ENCODE measurements at regions not wholly inside any gene's neighbourhood (a gene's known extent, or its start where the extent isn't known, plus 50 kb on each side); places are given as distances from the start of the nearest gene placed in this dataset.
"Not testable (repeated sequence)": the region's sequence is repeated elsewhere in the genome, so short reads cannot be mapped to it uniquely, and the experiment has no call there.

GRCh38 chr15:70383856-70384255 lies 286.1 kb upstream of the TLE3 start:
- no peak for DNase-seq

DNA sequence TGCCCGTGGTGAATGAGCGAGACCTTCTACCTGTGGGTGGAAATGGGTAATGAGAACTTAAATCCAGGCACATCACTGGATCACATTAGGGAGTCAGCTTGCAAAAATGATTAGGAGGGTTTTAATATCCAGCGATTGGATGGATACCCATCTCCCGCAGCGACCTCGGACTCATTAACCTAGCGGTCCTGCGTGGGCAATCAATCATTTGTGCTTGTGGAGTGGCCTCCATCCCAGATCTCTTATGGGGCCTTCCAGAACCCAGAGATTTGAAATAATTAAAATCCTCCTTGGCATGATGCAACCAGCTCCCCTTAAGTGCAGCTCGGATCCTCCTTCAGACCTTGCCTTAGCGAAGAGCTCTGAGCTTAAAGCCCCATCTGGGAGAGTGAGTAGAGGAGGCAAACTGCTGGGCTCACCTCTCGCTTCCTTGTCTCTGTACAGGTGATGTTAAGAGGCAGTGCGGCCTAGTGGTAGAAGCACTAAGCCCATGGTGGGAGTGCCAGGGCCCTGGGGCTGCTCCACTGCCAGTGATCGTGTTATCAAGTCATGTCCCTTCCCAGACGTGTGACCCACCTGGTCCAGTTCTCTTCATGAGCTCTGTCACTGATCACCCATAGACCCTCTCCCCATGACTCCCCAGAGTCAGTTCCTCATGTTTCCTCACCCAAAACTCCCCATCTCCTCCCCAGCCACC lies 285.2 kb upstream of the TLE3 start:
- DNase-seq = no peak

DNA sequence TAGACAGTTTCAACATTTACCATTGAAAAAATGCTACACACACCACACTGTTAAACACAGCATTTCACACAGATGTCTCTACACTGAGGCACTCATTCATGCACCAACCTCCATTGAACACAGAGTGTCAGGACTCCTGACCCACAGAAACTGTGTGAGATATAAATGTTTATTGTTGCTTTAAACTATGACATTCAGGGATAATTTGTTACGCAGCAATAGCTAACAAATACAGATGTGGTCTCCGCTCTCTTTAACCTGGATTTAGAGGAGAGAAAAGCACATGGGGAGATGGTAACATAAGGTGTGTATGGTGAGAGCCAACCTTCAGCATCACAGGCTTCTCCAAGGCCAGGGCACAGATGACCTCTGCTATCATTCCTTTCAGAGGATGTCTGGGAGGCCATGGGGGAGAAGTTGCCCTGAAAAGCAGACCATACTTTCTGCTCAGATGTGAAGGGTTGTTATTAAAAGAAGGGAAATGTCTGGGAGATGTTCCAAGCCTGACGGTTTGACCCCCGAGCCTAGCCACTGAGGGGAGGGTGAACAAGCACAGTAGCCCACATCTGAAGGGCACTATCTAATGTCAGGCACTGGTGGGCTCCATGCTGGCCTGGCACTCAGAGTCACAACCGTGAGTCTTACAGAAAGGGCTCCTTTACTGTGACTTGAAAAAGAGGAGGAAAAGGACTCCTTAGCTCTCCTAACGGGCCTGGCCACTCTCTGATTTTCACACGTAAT lies 284.5 kb upstream of the TLE3 start:
- DNase-seq = no peak

DNA sequence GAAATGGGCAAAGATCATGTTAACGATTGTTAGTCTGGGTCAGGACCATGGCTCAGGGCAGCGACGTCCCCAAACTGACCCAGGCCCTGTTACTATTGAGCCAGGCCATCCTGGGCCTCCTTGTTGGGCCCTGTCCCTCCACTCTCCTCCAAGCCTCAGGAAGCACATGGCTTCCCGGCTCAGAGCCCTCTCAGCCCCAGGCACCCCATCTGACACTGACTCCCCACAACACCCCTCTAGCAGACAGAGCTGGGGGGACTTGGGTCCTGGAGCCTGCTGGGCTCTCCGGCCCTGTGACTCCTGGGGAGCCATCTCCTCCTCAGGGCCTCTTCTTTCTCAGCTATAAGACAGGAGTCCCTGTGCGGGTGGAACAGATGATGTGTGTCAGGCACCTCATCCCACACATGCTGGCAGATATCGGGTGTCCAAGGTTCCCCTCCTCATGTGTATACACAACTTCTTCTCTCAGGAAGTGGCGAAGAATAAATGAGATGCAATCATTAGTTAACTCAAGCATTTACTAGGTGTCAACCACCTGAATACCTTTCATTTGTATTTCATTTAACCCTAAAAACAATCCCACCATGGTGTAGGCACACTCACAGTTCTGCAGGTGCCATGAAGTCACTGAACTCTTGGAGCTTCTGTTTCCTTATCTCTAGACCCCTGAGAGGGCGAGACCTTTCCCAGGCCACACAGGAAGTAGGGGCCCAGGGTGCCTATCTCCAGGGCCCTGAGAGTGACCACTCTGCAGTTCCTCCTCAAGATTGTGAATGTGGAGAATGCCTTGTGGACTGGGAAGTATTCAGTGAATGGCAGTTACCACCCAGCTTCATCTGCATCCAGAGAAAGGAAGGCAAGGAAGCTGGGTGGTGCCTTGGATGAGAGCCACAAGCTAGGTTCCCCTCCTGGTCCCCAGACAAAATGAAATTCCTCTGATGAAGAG lies 282.5 kb upstream of the TLE3 start:
- DNase-seq = no peak

DNA sequence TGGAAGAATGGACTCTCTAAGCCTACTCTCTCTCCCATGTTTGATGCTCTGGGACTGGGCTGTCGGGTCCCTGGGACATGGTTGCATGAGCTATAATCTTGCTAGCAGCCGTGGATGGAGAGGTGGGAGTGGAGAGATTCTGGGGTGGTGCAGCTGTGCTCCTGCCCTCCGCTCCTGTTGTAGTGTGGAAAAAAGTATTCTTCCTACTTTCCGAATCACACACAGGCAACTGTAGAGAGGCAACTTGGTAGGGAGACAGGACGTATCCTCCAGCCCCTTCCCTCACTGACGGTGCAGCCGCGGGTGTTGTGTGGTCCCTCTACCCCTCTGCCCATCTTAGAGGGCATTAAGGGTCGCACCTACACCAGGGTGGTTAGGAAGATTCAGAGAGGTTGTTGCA lies 281.4 kb upstream of the TLE3 start:
- DNase-seq = no peak

DNA sequence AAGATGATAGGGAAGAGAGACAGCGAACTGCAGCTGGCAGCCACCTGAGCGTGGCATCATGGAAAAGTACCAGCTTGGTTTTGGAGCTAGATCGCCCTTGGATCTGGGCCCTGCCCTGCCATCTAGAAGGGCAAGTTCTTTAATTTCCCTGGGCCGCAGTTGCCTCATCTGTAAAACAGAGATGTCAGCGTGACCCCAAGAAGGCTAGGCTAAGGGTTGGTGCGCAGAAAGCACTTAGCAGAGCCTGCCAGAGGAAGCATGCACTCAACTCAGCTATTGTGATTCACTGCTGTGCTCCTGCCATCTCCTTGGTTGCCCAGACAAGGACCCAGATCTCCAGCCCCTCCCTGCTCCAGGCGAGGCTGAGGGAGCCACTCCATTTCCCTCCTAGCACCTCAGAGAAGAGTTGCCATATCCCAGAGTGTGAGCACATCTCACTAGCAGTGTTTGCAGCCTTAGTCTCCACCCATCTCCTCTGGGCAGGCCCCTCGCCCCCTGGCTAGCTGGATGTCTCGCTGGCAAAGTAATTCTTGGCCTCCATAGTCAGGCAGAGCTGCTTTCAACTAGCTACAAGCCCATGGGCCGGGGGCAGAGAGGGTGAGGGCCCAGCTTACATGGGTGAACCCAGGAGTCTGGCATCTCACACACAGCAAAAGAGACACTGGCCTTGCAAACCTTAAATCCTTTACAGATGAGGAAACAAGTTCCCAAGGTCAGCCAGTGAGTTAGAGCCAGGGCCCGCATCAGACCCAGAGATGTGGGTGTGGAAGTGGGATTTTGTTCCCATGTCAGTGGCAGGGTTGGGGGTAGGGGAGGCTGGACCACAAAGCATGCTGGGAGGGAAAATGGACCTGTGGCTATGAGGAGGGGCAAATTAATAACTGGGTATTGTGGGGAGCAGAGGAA lies 280.7 kb upstream of the TLE3 start:
- peak in 1 of 3 experiments; percentile 33 for DNase-seq

GRCh38 chr15:70376929-70377691 lies 279.4 kb upstream of the TLE3 start:
- peak; percentile 14 to 81 (median 72) for DNase-seq

- DNase-seq = peak; percentile 63 to 81 (median 66)
Measured at GRCh38 chr15:70376031-70376928, 278.6 kb upstream of the TLE3 start.

- DNase-seq = no peak
Measured at GRCh38 chr15:70375586-70375985, 277.9 kb upstream of the TLE3 start.

- peak in 2 of 3 experiments; percentile 92 to 97 for DNase-seq
Measured at GRCh38 chr15:70375006-70375431, 277.3 kb upstream of the TLE3 start.

DNA sequence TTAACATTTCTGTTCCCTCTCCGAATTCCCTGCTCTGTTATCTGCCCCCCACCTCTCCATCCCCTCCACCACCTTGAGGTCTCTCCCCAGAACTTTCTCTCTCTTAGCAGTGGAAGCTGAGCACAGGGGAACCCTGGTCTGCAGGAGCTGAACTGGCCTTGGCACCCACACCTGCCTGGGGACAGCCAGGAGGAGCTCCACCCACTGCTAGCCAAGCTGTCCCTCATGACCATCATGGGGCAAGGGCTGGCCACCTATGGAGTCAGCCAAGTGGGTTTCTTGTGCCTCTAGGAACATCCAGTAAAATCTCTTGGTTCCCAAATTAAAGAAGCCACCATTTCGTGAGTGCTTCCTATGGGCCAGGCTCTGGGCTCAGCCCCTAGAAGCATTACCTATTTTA lies 276.4 kb upstream of the TLE3 start:
- DNase-seq = no peak

DNA sequence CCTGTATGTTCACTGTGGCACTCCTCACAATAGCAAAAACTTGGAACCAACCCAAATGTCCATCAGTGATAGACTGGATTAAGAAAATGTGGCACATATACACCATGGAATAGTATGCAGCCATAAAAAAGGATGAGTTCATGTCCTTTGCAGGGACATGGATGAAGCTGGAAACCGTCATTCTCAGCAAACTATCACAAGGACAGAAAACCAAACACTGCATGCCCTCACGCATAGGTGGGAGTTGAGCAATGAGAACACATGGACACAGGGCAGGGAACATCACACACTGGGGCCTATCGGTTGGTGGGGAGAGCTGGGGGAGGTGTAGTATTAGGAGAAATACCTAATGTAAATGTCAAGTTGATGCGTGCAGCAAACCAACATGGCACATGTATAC lies 275.7 kb upstream of the TLE3 start:
- DNase-seq = not testable (repeated sequence)

GRCh38 chr15:70367913-70368705 lies 270.4 kb upstream of the TLE3 start:
- DNase-seq = not testable (repeated sequence)

GRCh38 chr15:70364023-70364422 lies 266.3 kb upstream of the TLE3 start:
- not testable (repeated sequence) for DNase-seq

- peak in 2 of 3 experiments; percentile 21 to 37 for DNase-seq
Measured at GRCh38 chr15:70362886-70363285, 265.2 kb upstream of the TLE3 start.

DNA sequence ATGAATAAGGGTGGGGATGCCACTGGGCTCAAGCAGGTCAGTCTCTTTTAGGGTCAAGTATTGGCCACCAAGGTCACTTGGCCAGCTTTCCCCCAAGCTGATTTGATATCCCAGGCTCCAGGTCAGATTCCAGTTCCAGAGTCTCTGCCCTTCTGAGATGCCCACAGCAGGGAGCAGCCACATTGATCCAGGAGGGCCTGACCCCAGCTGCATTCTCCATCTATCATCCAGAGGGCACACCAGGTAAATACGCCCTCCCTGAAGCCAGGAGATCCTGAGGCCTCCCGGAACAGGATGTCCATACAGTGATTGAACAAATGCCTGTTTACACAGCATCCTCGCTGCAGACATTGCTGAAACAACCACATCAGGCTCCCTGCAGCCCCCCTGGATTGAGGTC lies 264.6 kb upstream of the TLE3 start:
- DNase-seq = peak in 2 of 3 experiments; percentile 48 to 71

- DNase-seq = no peak
Measured at GRCh38 chr15:70361891-70362290, 264.2 kb upstream of the TLE3 start.

DNA sequence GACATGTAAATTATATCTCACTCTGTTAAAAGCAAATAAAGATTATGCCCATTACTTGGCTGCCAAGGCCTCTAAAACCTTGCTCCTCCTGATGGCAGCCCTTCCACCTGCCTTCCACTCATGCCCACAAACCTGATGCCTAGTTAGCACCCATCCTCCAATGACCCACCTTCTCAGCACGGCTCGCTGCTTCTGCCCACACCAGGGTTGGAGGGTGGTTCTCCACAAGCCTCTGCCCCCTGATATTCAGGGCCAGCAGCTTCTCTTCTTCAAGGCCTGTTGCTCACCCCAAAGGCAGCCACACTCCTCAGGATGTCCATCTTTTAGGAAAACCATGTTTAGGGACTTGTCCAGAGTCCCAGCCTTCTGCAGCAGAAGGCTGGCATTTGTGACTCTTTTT lies 263.4 kb upstream of the TLE3 start:
- no peak for DNase-seq
